ENCODE measurements at regions not wholly inside any gene's neighbourhood (a gene's known extent, or its start where the extent isn't known, plus 50 kb on each side); places are given as distances from the start of the nearest gene placed in this dataset.

GRCh38 chr16:35302859-35303258 is 1843.4 kb downstream of the TP53TG3F start:
- Histone ChIP-seq H3K4me3 (ENCODE audit: low read length) (no peak overlapping the region), H3K4me1 (ENCODE audit: control insufficient read depth, insufficient read depth, low read length) (no peaks in the 10 kb centered on the region), H3K9me3 (ENCODE audit: control insufficient read depth, insufficient read depth, low read length) (peaks cover 59% of the 10 kb centered on the region), H3K36me3 (ENCODE audit: control insufficient read depth, insufficient read depth, low read length) (no peaks in the 10 kb centered on the region), H3K27me3 (ENCODE audit: control insufficient read depth, insufficient read depth, low read length) (no peaks in the 10 kb centered on the region), H3K27ac (ENCODE audit: low read length) (no peak overlapping the region)
- Mint-ChIP-seq H3K27ac (no peak overlapping the region), H3K4me1 (no peaks in the 10 kb centered on the region), H3K36me3 (peaks cover 11% of the 10 kb centered on the region), H3K4me3 (no peak overlapping the region), H3K9me3 (peaks cover 12 to 14% of the 10 kb centered on the region in 2 donors), H3K27me3 (ENCODE audit: low read depth in 2 of 2) (no peaks in the 10 kb centered on the region)
- DNase-seq (no peak), ATAC-seq (no peak)
- 47% methylated on average over 1 of the region's 1 CpG for WGBS (ENCODE audit: insufficient coverage)
- TF ChIP-seq, protein P1, sequence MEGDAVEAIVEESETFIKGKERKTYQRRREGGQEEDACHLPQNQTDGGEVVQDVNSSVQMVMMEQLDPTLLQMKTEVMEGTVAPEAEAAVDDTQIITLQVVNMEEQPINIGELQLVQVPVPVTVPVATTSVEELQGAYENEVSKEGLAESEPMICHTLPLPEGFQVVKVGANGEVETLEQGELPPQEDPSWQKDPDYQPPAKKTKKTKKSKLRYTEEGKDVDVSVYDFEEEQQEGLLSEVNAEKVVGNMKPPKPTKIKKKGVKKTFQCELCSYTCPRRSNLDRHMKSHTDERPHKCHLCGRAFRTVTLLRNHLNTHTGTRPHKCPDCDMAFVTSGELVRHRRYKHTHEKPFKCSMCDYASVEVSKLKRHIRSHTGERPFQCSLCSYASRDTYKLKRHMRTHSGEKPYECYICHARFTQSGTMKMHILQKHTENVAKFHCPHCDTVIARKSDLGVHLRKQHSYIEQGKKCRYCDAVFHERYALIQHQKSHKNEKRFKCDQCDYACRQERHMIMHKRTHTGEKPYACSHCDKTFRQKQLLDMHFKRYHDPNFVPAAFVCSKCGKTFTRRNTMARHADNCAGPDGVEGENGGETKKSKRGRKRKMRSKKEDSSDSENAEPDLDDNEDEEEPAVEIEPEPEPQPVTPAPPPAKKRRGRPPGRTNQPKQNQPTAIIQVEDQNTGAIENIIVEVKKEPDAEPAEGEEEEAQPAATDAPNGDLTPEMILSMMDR (IDR thresholded peaks at IDR 0.05), result no peak
- intact Hi-C loops (cut with micrococcal nuclease), result no loop called here

GRCh38 chr16:35305476-35305875 is 1846.1 kb downstream of the TP53TG3F start:
- Histone ChIP-seq H3K36me3 (ENCODE audit: control insufficient read depth, insufficient read depth, low read length) (no peaks in the 10 kb centered on the region), H3K27ac (ENCODE audit: low read length) (no peak overlapping the region), H3K9me3 (ENCODE audit: control insufficient read depth, insufficient read depth, low read length) (peaks cover 70% of the 10 kb centered on the region), H3K4me1 (ENCODE audit: control insufficient read depth, insufficient read depth, low read length) (no peaks in the 10 kb centered on the region), H3K4me3 (ENCODE audit: low read length) (no peak overlapping the region), H3K27me3 (ENCODE audit: control insufficient read depth, insufficient read depth, low read length) (no peaks in the 10 kb centered on the region)
- no peak for DNase-seq
- intact Hi-C loops (cut with micrococcal nuclease), result no loop called here
- TF ChIP-seq, protein P1 (IDR thresholded peaks at IDR 0.05), result no peak
- Mint-ChIP-seq H3K27ac (no peak overlapping the region), H3K4me1 (no peaks in the 10 kb centered on the region), H3K27me3 (ENCODE audit: low read depth in 2 of 2) (no peaks in the 10 kb centered on the region), H3K36me3 (peaks cover 11% of the 10 kb centered on the region), H3K9me3 (peaks cover 16 to 17% of the 10 kb centered on the region in 2 donors), H3K4me3 (no peak overlapping the region)
- ATAC-seq, result no peak
- 90% methylated on average over 1 of the region's 1 CpG for WGBS (ENCODE audit: insufficient coverage)

- Mint-ChIP-seq H3K9me3 (peaks cover 13 to 15% of the 10 kb centered on the region in 2 donors), H3K27ac (no peak overlapping the region), H3K4me1 (no peaks in the 10 kb centered on the region), H3K4me3 (no peak overlapping the region), H3K36me3 (peaks cover 11% of the 10 kb centered on the region), H3K27me3 (ENCODE audit: low read depth in 2 of 2) (no peaks in the 10 kb centered on the region)
- H3K4me1 ChIP-seq (ENCODE audit: control insufficient read depth, insufficient read depth, low read length), result no peaks in the 10 kb centered on the region
- no peaks in the 10 kb centered on the region for H3K27me3 ChIP-seq (ENCODE audit: control insufficient read depth, insufficient read depth, low read length)
- intact Hi-C loops (cut with micrococcal nuclease), result no loop called here
- TF ChIP-seq, protein P1 (IDR thresholded peaks at IDR 0.05), result no peak
- H3K36me3 ChIP-seq (ENCODE audit: control insufficient read depth, insufficient read depth, low read length), result no peaks in the 10 kb centered on the region
- DNase-seq, result no peak
- H3K27ac ChIP-seq (ENCODE audit: low read length), result no peak overlapping the region
- H3K9me3 ChIP-seq (ENCODE audit: control insufficient read depth, insufficient read depth, low read length), result peaks cover 72% of the 10 kb centered on the region
- H3K4me3 ChIP-seq (ENCODE audit: low read length), result no peak overlapping the region
- ATAC-seq, result no peak
- WGBS (ENCODE audit: insufficient coverage), result 11% methylated on average over 1 of the region's 1 CpG
Measured at GRCh38 chr16:35306915-35307314, 1847.5 kb downstream of the TP53TG3F start.

- H3K9me3 Mint-ChIP-seq, result peaks cover 17 to 18% of the 10 kb centered on the region in 2 donors
- intact Hi-C loops (cut with micrococcal nuclease), result no loop called here
- ATAC-seq (no peak), DNase-seq (no peak)
- H3K4me3 Mint-ChIP-seq, result no peak overlapping the region
- H3K4me1 Mint-ChIP-seq, result no peaks in the 10 kb centered on the region
- 77% methylated on average over 5 of the region's 5 CpGs for WGBS (ENCODE audit: insufficient coverage)
- H3K27ac ChIP-seq (ENCODE audit: low read length), result no peak overlapping the region
- no peaks in the 10 kb centered on the region for H3K27me3 ChIP-seq (ENCODE audit: control insufficient read depth, insufficient read depth, low read length)
- peaks cover 77% of the 10 kb centered on the region for H3K9me3 ChIP-seq (ENCODE audit: control insufficient read depth, insufficient read depth, low read length)
- no peaks in the 10 kb centered on the region for H3K27me3 Mint-ChIP-seq (ENCODE audit: low read depth in 2 of 2)
- H3K27ac Mint-ChIP-seq, result no peak overlapping the region
- peaks cover 18% of the 10 kb centered on the region for H3K36me3 Mint-ChIP-seq
- no peak overlapping the region for H3K4me3 ChIP-seq (ENCODE audit: low read length)
- H3K4me1 ChIP-seq (ENCODE audit: control insufficient read depth, insufficient read depth, low read length), result no peaks in the 10 kb centered on the region
- no peaks in the 10 kb centered on the region for H3K36me3 ChIP-seq (ENCODE audit: control insufficient read depth, insufficient read depth, low read length)
- TF ChIP-seq, protein P1 (IDR thresholded peaks at IDR 0.05), result no peak
Measured at GRCh38 chr16:35308674-35309073, 1849.3 kb downstream of the TP53TG3F start.

Measured in natural killer cell (primary cell).